ENCODE measurements at regions not wholly inside any gene's neighbourhood (a gene's known extent, or its start where the extent isn't known, plus 50 kb on each side); places are given as distances from the start of the nearest gene placed in this dataset.

DNA sequence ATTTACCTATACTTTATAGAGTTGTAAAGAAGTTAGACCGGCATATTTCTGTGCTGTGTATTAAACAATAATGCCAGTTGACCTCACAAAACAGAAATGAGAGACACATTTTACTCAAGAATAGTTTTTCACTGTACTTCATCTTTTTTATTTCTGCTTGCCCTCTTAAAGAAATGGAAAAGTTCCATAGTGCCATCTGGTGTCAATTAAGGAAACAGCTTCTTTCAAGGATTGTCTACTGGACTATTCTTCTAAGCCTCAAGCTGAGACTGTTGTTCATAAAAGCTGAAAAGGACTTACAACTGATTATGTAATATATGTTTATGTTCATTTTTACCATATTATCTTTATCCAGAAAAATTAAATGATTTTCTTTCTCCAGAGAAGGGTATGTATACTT is 1523.7 kb downstream of the ARAP2 start:
- TF ChIP-seq POLR2A (IDR thresholded peaks at IDR 0.05), result no peak
- TF ChIP-seq, protein P1, sequence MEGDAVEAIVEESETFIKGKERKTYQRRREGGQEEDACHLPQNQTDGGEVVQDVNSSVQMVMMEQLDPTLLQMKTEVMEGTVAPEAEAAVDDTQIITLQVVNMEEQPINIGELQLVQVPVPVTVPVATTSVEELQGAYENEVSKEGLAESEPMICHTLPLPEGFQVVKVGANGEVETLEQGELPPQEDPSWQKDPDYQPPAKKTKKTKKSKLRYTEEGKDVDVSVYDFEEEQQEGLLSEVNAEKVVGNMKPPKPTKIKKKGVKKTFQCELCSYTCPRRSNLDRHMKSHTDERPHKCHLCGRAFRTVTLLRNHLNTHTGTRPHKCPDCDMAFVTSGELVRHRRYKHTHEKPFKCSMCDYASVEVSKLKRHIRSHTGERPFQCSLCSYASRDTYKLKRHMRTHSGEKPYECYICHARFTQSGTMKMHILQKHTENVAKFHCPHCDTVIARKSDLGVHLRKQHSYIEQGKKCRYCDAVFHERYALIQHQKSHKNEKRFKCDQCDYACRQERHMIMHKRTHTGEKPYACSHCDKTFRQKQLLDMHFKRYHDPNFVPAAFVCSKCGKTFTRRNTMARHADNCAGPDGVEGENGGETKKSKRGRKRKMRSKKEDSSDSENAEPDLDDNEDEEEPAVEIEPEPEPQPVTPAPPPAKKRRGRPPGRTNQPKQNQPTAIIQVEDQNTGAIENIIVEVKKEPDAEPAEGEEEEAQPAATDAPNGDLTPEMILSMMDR (IDR thresholded peaks at IDR 0.05 in 4 of 5, conservative IDR thresholded peaks at IDR 0.05 in 1 of 5), result peak in 3 of 5 experiments; percentile 37 to 51 (median 50)
- intact Hi-C loops (cut with DNase I; ENCODE audit: low total_unique reads), result no loop called here
- ATAC-seq, result peak in 1 of 2 donors; percentile 49
- no peak overlapping the region for H3K27ac ChIP-seq
- in situ Hi-C loops (cut with MboI; ENCODE audit: low sequenced_read_pairs in 4 of 4), result no loop called here
- no peaks in the 10 kb centered on the region for H3K27me3 ChIP-seq
- H3K4me3 ChIP-seq, result no peak overlapping the region
- peaks cover 0 to 9% of the 10 kb centered on the region in 2 donors for H3K4me1 ChIP-seq
- H3K9me3 ChIP-seq, result no peaks in the 10 kb centered on the region
- H3K36me3 ChIP-seq, result no peaks in the 10 kb centered on the region
- no peak for DNase-seq

- Histone ChIP-seq H3K4me3 (no peak overlapping the region), H3K27ac (no peak overlapping the region), H3K9me3 (no peaks in the 10 kb centered on the region), H3K27me3 (no peaks in the 10 kb centered on the region), H3K36me3 (no peaks in the 10 kb centered on the region), H3K4me1 (peaks cover 0 to 9% of the 10 kb centered on the region in 2 donors)
- intact Hi-C loops (cut with DNase I; ENCODE audit: low total_unique reads), result no loop called here
- DNase-seq, result no peak
- TF ChIP-seq POLR2A (IDR thresholded peaks at IDR 0.05), result no peak
- TF ChIP-seq, protein P1 (IDR thresholded peaks at IDR 0.05 in 4 of 5, conservative IDR thresholded peaks at IDR 0.05 in 1 of 5), result no peak
- ATAC-seq, result no peak
- in situ Hi-C loops (cut with MboI; ENCODE audit: low sequenced_read_pairs in 4 of 4), result no loop called here
These were observed 1522.5 kb downstream of the ARAP2 start for GRCh38 chr4:34721835-34722234.

GRCh38 chr4:34723605-34724004 is 1520.7 kb downstream of the ARAP2 start:
- no peaks in the 10 kb centered on the region for H3K27me3 ChIP-seq
- no peak overlapping the region for H3K4me3 ChIP-seq
- DNase-seq (no peak), ATAC-seq (no peak)
- no peak overlapping the region for H3K27ac ChIP-seq
- peaks cover 0 to 9% of the 10 kb centered on the region in 2 donors for H3K4me1 ChIP-seq
- no peaks in the 10 kb centered on the region for H3K9me3 ChIP-seq
- in situ Hi-C loops (cut with MboI; ENCODE audit: low sequenced_read_pairs in 4 of 4) (no loop called here), intact Hi-C loops (cut with DNase I; ENCODE audit: low total_unique reads) (no loop called here)
- no peak for TF ChIP-seq POLR2A (IDR thresholded peaks at IDR 0.05)
- TF ChIP-seq, protein P1 (IDR thresholded peaks at IDR 0.05 in 4 of 5, conservative IDR thresholded peaks at IDR 0.05 in 1 of 5), result no peak
- H3K36me3 ChIP-seq, result no peaks in the 10 kb centered on the region

GRCh38 chr4:34724491-34724890 is 1519.8 kb downstream of the ARAP2 start:
- DNase-seq (no peak), ATAC-seq (no peak)
- intact Hi-C loops (cut with DNase I; ENCODE audit: low total_unique reads) (no loop called here), in situ Hi-C loops (cut with MboI; ENCODE audit: low sequenced_read_pairs in 4 of 4) (no loop called here)
- H3K9me3 ChIP-seq, result no peaks in the 10 kb centered on the region
- H3K27ac ChIP-seq, result no peak overlapping the region
- TF ChIP-seq, protein P1 (IDR thresholded peaks at IDR 0.05 in 4 of 5, conservative IDR thresholded peaks at IDR 0.05 in 1 of 5), result no peak
- no peak for TF ChIP-seq POLR2A (IDR thresholded peaks at IDR 0.05)
- H3K27me3 ChIP-seq, result no peaks in the 10 kb centered on the region
- no peaks in the 10 kb centered on the region for H3K36me3 ChIP-seq
- no peak overlapping the region for H3K4me3 ChIP-seq
- peaks cover 0 to 9% of the 10 kb centered on the region in 2 donors for H3K4me1 ChIP-seq

DNA sequence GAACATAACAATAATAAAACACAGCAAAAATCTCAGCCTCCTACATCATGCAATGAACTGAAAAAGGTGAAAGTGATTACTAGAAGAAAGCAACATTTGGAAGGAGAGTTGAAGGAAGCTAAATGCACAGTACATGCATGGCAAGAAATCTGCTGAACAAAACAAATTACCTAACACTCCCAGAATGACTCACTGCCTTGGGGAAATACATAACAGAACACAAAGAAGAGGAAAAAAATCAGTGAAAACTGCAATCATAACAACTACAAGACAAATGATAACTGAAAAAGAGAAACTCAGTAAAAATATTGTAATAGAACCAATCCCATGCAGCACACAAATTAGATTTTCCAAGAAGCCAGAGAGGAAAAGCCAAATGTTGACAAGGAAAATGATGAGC is 1513.2 kb downstream of the ARAP2 start:
- Histone ChIP-seq H3K36me3 (no peaks in the 10 kb centered on the region), H3K4me3 (no peak overlapping the region), H3K27ac (peak overlapping the region in 2 of 4 donors; percentile 81 to 83), H3K27me3 (no peaks in the 10 kb centered on the region), H3K4me1 (peaks cover 8 to 17% of the 10 kb centered on the region in 2 donors), H3K9me3 (no peaks in the 10 kb centered on the region)
- ATAC-seq (no peak), DNase-seq (no peak)
- in situ Hi-C loops (cut with MboI; ENCODE audit: low sequenced_read_pairs in 4 of 4), result no loop called here
- TF ChIP-seq, protein P1 (IDR thresholded peaks at IDR 0.05 in 4 of 5, conservative IDR thresholded peaks at IDR 0.05 in 1 of 5), result no peak
- TF ChIP-seq POLR2A (IDR thresholded peaks at IDR 0.05), result no peak
- intact Hi-C loops (cut with DNase I; ENCODE audit: low total_unique reads), result no loop called here
